Stimulated activated CD4-positive, alpha-beta T cell treated with anti-CD3 and anti-CD28 coated beads, Interleukin-4, amount 100 ng/mL, for 48 hours (primary cell): ENCODE measurements at regions not wholly inside any gene's neighbourhood (a gene's known extent, or its start where the extent isn't known, plus 50 kb on each side); places are given as distances from the start of the nearest gene placed in this dataset.
"Not testable (repeated sequence)": the region's sequence is repeated elsewhere in the genome, so short reads cannot be mapped to it uniquely, and the experiment has no call there.

Experiments used
- DNase-seq, 2 donors: peaks; one replicate each; pipeline ENCODE4 v3.0.0-alpha.2; 2020; ENCODE audit warnings: low read depth in 2 of 2

- no peak for DNase-seq
Measured at GRCh38 chr4:33751050-33751449, 2493.3 kb downstream of the ARAP2 start.

GRCh38 chr4:33772582-33772981 is 2471.7 kb downstream of the ARAP2 start:
- no peak for DNase-seq

- DNase-seq, result no peak
Measured at GRCh38 chr4:33780952-33781791, 2463.1 kb downstream of the ARAP2 start.

GRCh38 chr4:33785843-33786242 is 2458.5 kb downstream of the ARAP2 start:
- no peak for DNase-seq

- DNase-seq, result no peak
Measured at GRCh38 chr4:33802578-33802977, 2441.7 kb downstream of the ARAP2 start.

- no peak for DNase-seq
Measured at GRCh38 chr4:33825685-33826084, 2418.6 kb downstream of the ARAP2 start.

GRCh38 chr4:33829356-33829755 is 2415.0 kb downstream of the ARAP2 start:
- not testable (repeated sequence) for DNase-seq

GRCh38 chr4:33831442-33832066 is 2412.8 kb downstream of the ARAP2 start:
- DNase-seq, result no peak

GRCh38 chr4:33835764-33836163 is 2408.6 kb downstream of the ARAP2 start:
- DNase-seq, result not testable (repeated sequence)

- no peak for DNase-seq
Measured at GRCh38 chr4:33837043-33837838, 2407.1 kb downstream of the ARAP2 start.

GRCh38 chr4:33841120-33841519 is 2403.2 kb downstream of the ARAP2 start:
- no peak for DNase-seq

- DNase-seq, result no peak
Measured at GRCh38 chr4:33850371-33850902, 2393.9 kb downstream of the ARAP2 start.

- DNase-seq, result not testable (repeated sequence)
Measured at GRCh38 chr4:33853670-33854069, 2390.6 kb downstream of the ARAP2 start.

GRCh38 chr4:33864290-33864859 is 2379.9 kb downstream of the ARAP2 start:
- no peak for DNase-seq

GRCh38 chr4:33873791-33874190 is 2370.5 kb downstream of the ARAP2 start:
- DNase-seq, result no peak

GRCh38 chr4:33878710-33879109 is 2365.6 kb downstream of the ARAP2 start:
- DNase-seq, result no peak

- no peak for DNase-seq
Measured at GRCh38 chr4:33881176-33881575, 2363.1 kb downstream of the ARAP2 start.

- no peak for DNase-seq
Measured at GRCh38 chr4:33882246-33882990, 2361.9 kb downstream of the ARAP2 start.

GRCh38 chr4:33883111-33883510 is 2361.2 kb downstream of the ARAP2 start:
- no peak for DNase-seq

- DNase-seq, result no peak
Measured at GRCh38 chr4:33886356-33886755, 2358.0 kb downstream of the ARAP2 start.

- no peak for DNase-seq
Measured at GRCh38 chr4:33890841-33891240, 2353.5 kb downstream of the ARAP2 start.
